Fibroblast of peridontal ligament (primary cell): ENCODE measurements at regions not wholly inside any gene's neighbourhood (a gene's known extent, or its start where the extent isn't known, plus 50 kb on each side); places are given as distances from the start of the nearest gene placed in this dataset.
"Not testable (repeated sequence)": the region's sequence is repeated elsewhere in the genome, so short reads cannot be mapped to it uniquely, and the experiment has no call there.

Source experiments
- DNase-seq: peaks from one replicate; pipeline ENCODE4 v3.0.0-alpha.2; 2010; ENCODE audit errors: extremely low read depth

- DNase-seq: no peak
Observed at GRCh38 chr3:187795207-187795960, 50.1 kb upstream of the BCL6 start.

GRCh38 chr3:187798126-187798525, 52.9 kb upstream of the BCL6 start:
- no peak for DNase-seq

- DNase-seq: no peak
Observed at GRCh38 chr3:187798531-187799530, 53.6 kb upstream of the BCL6 start.

- DNase-seq: peak; percentile 39
Observed at GRCh38 chr3:187799942-187800641, 54.8 kb upstream of the BCL6 start.

GRCh38 chr3:187801152-187801551, 55.9 kb upstream of the BCL6 start:
- DNase-seq: no peak

DNA sequence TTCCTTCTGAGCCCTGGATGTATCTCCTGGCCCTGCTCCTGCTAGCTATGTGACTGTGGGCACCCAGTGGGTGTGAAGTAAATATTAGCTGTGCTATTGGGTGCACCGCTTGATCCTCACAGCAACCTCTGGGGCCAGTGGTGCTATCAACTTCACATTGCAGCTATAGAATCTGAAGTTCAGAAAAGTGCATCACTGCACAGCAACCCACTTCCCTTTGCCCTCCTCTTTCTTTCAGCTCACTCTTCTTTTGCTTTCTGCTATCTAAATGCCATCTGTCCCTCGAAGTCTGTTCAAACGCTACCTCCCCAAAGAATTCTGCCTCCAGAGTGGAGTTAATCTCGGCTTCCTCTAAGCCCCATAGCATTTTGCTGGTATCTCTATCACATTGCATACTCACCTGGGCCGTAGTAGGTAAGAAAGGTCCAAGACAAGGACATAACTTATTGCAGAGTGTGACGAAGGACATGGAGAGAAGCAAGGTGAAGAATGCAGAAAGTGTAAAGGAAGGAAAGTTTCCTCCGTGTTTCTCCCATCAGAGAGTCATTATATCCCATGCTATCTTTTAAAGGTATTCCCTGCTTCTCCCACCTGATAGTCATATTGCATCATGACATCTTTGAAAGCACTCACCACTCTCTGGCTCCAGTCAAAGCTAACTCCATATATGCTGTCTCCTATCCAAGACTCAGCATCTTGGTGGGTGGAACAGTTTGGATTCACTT, 57.1 kb upstream of the BCL6 start:
- no peak for DNase-seq

GRCh38 chr3:187802928-187803259, 57.6 kb upstream of the BCL6 start:
- DNase-seq: no peak

DNA sequence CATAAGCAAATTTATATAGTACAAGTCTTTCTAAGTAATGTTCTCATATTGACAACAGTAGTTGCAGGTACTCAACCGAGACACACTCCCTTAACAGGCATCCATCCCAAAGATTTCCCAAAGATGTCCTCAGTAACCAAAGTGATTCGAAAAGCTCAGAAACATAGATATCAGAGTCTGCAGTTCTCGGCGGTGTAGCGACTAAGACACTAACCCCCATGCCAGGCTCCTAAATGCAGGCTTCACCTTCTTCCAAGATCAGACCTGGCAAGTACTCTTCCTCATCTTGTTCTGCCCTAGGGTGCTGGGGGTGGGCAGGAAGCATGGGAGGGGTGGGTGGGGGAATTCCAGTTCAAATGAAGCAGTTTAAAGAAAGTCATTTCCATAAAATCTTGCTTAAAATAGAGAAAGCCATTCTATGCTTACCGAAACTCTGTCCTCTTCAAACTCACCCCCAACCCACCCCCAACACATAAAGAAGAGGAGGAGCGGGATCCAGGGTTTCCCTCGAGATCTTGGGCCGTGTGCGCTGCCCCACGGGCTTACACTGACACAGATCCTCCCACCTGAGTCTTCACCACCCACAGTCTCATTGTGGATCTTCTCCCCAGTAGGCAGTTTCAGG, 59.0 kb upstream of the BCL6 start:
- DNase-seq: no peak

- DNase-seq: no peak
Observed at GRCh38 chr3:187804745-187805121, 59.5 kb upstream of the BCL6 start.

GRCh38 chr3:187805774-187806173, 60.5 kb upstream of the BCL6 start:
- no peak for DNase-seq

DNA sequence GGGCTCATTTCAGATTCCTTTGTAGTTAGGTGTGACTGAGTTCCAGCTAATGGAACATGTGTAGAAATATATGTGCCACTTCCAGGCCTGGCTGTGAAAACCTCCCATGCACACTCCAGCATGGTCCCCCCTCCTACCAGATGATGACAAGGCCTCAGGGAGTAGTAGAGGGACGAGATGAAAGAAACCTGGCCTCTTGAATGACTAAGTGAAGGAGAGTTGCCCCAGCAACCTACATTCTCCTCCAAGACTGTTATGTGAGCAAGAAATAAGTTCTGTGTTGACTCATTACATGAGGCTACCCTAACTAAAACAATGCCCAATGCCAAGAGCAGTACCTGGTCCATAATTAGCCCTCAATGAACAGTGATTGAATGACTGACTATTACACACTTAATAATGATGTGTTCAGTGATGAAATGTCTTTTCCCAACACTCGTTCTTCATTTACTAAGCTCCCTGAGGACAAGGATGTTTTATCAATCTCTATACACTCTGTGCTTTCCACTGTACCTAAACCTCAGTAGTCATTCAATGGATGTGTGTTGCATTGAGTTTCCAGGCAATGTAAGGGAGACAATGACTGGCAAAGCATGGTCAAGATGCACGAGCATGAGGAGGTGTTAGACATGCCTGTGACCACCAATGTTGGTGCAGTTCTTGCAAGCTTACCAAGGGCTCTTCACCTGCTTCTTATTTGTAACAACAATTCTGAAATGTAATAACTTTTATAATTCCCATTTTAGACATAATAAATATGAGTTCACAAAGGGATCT, 62.0 kb upstream of the BCL6 start:
- peak; percentile 51 for DNase-seq

DNA sequence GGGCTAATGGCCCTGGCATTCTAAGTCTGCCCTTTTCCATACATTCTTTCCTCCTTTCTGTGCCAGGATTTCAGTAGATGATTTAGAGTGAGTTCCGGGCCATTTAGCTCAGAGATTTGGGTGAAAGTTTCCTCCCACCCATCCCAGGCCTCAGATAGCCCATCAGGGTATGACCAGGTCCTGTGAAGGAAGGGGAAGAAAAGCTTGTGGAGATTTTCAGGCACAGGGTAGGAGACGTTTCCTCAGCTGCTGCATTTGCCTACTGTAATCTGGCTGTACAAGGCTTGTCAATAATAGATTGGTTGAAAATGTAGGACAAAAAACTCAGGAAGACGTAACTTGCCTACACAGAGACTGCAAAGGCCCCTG, 63.2 kb upstream of the BCL6 start:
- no peak for DNase-seq

DNA sequence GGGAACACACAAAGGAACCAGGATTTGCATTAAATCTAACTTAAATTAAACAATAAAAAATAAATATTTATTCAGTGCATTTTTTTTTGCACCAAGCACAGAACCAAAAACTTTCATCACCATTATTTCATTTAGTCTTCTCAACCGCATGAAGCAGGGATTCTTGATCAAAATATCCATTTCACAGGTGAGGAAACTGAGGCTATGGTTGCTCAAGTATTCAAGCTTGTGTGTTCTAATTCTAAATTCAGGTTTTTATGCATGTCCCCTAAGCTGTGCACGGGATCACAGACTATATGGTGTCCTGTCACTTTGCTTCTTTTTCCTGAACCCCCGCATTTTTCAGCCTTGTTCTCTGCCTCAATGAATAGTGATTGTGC, 64.3 kb upstream of the BCL6 start:
- no peak for DNase-seq

DNA sequence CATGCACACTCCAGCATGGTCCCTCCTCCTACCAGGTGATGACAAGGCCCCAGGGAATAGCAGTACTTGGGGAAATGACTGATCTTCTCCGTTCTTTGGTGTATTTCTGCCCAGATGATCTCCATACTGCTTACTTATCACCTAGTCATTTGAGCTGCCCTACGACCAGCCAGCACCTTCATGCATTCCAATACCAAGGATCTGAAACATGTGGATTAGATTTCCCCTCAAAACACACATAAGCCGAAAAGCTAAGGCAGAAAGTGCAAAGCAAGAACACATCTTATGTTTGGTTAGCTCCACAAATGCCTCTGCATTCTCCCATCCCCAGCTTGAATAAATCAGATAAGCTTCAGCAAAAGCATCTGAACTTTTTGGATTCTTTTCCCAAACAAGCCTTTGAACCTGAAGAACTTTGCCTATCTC, 64.8 kb upstream of the BCL6 start:
- no peak for DNase-seq

DNA sequence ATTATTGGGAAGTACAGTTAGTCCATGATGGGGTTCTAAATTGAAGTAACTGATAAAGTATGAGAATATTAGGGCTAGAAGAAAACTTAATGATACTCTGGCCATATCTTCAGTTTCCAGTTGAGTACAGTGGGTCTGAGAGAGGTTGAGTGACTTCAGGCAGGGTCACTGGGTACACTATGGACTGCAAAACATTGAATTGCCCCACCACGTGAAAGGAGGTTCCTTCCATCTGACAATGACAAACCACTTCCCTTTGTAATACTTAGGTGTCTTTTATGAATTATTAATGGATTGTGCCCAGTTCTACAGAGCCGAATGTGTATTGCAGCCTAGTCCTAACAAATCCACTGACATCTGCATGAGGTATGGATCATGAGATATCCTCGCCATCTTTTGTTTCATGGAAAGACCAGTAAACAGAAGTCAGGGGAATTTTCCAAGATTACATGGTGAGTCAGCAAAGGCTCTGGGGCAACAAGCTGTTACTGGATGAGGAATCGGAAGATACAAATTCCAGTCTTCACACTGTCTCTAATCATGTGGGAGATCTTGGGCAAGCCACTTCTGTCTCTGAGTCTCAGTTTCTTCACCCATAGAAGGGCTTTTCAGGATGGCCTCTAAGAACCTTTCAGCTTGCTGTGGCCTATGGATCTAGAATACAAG, 66.5 kb upstream of the BCL6 start:
- DNase-seq: peak; percentile 88

GRCh38 chr3:187812496-187812895, 67.2 kb upstream of the BCL6 start:
- DNase-seq: no peak

DNA sequence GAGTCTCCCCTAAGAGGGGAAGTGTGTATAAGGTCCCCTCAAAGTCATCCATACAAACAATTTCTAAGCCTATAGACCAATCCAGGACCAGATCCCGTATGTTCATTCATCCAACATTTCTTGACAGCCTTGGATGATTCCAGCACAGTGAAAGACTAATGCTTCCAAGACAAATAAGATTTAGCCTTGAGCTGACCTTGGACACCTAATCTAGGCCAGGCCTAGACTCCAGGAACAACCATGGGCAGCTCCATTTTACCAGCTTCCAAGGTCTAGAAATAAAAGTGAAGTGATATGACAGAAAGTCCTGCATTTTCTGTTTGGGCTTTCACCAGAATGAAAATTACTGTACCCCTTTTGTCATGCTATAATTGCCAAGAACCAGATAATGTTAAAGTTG, 67.9 kb upstream of the BCL6 start:
- no peak for DNase-seq

DNA sequence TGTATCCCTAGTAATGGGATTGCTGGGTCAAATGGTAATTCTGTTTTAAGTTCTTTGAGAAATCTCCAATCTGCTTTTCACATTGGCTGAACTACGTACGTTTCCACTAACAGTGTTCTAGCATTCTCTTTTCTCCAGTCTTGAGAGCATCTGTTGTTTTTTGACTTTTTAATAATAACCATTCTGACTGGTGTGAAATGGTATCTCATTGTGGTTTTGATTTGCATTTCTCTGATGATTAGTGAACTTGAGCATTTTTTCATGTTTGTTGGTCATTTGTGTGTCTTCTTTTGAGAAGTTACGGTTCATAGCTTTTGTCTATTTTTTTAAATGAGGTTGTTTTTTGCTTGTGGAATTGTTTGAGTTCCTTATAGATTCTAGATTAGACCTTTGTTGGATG, 72.5 kb upstream of the BCL6 start:
- not testable (repeated sequence) for DNase-seq

- no peak for DNase-seq
Observed at GRCh38 chr3:187821616-187822317, 76.5 kb upstream of the BCL6 start.
